Endothelial cell (in vitro differentiated cells): ENCODE measurements at regions not wholly inside any gene's neighbourhood (a gene's known extent, or its start where the extent isn't known, plus 50 kb on each side); places are given as distances from the start of the nearest gene placed in this dataset.

Source experiments
- DNase-seq: peaks from one replicate; pipeline ENCODE4 v3.0.0; 2021; ENCODE audit warnings: low spot score
- H3K27ac Mint-ChIP-seq: one replicate; pipeline ENCODE4 v1.8.0; 2021; ENCODE audit warnings: mixed read lengths, inconsistent platforms; ENCODE audit not compliant: unreplicated experiment
- H3K27me3 Mint-ChIP-seq: one replicate; pipeline ENCODE4 v1.8.0; 2021; ENCODE audit warnings: mild to moderate bottlenecking, moderate library complexity, mixed read lengths, inconsistent platforms; ENCODE audit not compliant: unreplicated experiment
- H3K36me3 Mint-ChIP-seq: one replicate; pipeline ENCODE4 v1.8.0; 2021; ENCODE audit warnings: mild to moderate bottlenecking, low read depth, mixed read lengths, inconsistent platforms; ENCODE audit not compliant: unreplicated experiment
- H3K4me1 Mint-ChIP-seq: one replicate; pipeline ENCODE4 v1.8.0; 2021; ENCODE audit warnings: mild to moderate bottlenecking, mixed read lengths, inconsistent platforms; ENCODE audit not compliant: unreplicated experiment
- H3K4me3 Mint-ChIP-seq: one replicate; pipeline ENCODE4 v1.8.0; 2021; ENCODE audit warnings: mild to moderate bottlenecking, mixed read lengths, inconsistent platforms; ENCODE audit not compliant: unreplicated experiment
- H3K9me3 Mint-ChIP-seq: one replicate; pipeline ENCODE4 v1.8.0; 2021; ENCODE audit warnings: mixed read lengths, inconsistent platforms; ENCODE audit not compliant: unreplicated experiment
- TF ChIP-seq, protein P1 (sequence below): fragments of 200-600 bp; sonication (generic); IDR thresholded peaks from one replicate; pipeline ENCODE4 v1.5.0; 2021; ENCODE audit warnings: antibody characterized with exemption; ENCODE audit not compliant: unreplicated experiment

DNA sequence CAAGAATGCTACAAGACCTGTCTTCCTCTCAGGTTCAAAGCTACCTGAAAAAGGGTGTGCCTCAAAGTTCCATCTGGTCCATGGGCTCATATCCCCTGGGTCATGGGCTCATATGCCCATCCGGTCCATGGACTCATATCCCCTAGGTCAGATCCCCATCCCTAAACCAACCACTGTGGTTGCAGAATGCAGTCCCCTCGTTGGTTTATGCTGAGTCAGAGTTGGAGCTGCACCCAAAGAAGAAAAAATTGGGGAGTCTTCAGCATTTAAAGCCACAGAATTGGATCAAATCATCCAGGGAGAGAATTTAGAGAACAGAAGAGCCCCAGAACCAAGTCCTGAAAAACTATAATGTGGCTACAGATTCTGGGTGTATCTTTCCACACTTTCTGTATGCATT is 71.5 kb upstream of the IL12A start:
- Mint-ChIP-seq H3K27me3 (peaks cover 1% of the 10 kb centered on the region), H3K27ac (no peak overlapping the region), H3K9me3 (no peaks in the 10 kb centered on the region), H3K36me3 (no peaks in the 10 kb centered on the region), H3K4me1 (no peaks in the 10 kb centered on the region), H3K4me3 (no peak overlapping the region)
- no peak for DNase-seq
- TF ChIP-seq, protein P1, sequence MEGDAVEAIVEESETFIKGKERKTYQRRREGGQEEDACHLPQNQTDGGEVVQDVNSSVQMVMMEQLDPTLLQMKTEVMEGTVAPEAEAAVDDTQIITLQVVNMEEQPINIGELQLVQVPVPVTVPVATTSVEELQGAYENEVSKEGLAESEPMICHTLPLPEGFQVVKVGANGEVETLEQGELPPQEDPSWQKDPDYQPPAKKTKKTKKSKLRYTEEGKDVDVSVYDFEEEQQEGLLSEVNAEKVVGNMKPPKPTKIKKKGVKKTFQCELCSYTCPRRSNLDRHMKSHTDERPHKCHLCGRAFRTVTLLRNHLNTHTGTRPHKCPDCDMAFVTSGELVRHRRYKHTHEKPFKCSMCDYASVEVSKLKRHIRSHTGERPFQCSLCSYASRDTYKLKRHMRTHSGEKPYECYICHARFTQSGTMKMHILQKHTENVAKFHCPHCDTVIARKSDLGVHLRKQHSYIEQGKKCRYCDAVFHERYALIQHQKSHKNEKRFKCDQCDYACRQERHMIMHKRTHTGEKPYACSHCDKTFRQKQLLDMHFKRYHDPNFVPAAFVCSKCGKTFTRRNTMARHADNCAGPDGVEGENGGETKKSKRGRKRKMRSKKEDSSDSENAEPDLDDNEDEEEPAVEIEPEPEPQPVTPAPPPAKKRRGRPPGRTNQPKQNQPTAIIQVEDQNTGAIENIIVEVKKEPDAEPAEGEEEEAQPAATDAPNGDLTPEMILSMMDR, result no peak

DNA sequence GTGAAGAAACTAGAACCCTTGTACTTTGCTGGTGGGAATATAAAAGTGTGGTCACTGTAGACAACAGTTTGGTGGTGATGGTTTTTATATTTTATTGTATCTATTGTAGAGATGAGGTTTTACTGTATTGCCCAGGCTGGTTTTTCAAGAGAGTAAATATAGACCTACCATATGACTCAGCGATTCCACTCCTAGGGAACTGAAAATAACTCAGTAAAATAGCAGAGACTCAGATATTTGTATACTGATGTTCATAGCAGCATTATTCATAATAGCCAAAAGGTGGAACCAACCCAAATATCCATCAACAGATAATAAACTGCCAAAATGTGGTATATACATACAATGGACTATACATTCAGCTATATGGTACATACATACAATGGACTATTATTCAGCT is 68.8 kb upstream of the IL12A start:
- TF ChIP-seq, protein P1, result no peak
- H3K27ac Mint-ChIP-seq, result no peak overlapping the region
- DNase-seq, result no peak
- H3K9me3 Mint-ChIP-seq, result no peaks in the 10 kb centered on the region
- peaks cover 2% of the 10 kb centered on the region for H3K4me1 Mint-ChIP-seq
- H3K36me3 Mint-ChIP-seq, result no peaks in the 10 kb centered on the region
- H3K4me3 Mint-ChIP-seq, result no peak overlapping the region
- peaks cover 1% of the 10 kb centered on the region for H3K27me3 Mint-ChIP-seq

DNA sequence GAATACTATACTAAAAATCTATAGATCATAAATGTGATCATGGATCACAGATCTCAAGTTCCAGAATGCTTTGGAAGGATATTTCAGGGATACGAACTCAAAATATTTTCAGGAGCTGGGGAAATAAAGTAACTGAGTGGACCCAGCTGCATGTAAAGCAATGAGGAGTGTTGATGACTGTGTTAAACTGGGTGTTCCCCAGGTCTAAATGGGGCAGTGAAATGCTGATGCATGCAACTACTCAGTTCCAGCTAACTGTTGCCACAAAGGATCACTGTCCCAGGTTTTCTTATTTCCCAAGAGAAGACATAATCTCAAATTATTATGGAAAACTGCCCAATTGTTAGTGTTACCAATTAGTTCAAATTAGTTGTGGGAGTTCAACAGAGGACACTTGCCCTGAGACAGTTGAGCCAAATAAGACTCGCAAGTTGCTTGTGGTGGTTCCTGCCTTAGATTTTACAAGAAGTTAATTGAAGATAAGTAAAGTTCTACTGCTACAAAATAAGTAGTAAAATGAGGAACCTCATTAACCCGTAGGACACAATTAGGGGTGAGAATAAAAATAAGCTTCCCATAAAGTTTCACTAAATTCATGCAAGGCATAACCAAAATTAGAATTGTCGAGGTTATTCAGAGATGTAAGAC is 66.3 kb upstream of the IL12A start:
- no peak for DNase-seq
- Mint-ChIP-seq H3K27ac (no peak overlapping the region), H3K4me3 (no peak overlapping the region), H3K27me3 (no peaks in the 10 kb centered on the region), H3K36me3 (no peaks in the 10 kb centered on the region), H3K9me3 (no peaks in the 10 kb centered on the region), H3K4me1 (peaks cover 5% of the 10 kb centered on the region)
- TF ChIP-seq, protein P1, result no peak

DNA sequence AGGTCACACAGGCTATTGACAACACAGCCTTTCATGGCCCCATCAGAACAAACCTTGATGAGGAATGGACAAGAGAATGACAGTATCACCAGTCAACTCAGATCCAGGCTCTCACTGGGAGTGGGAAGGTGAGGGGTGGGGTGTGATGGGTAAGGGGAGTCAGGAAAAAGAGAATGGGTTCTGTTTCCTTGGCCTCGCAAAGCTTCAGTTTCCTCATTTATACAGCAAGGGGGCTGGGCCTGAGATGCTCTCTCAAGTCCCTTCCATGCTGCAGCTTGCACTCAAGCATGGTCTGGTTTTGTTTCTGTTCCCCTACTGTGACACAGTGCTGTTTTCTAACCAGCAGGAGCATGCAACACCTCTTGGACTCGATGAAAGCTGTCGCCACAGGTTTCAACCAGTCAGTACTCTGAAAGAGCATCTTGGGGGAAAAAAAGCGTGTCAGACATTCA is 65.7 kb upstream of the IL12A start:
- no peaks in the 10 kb centered on the region for H3K9me3 Mint-ChIP-seq
- no peaks in the 10 kb centered on the region for H3K36me3 Mint-ChIP-seq
- TF ChIP-seq, protein P1, result no peak
- DNase-seq, result no peak
- peaks cover 5% of the 10 kb centered on the region for H3K4me1 Mint-ChIP-seq
- H3K27me3 Mint-ChIP-seq, result no peaks in the 10 kb centered on the region
- H3K4me3 Mint-ChIP-seq, result no peak overlapping the region
- H3K27ac Mint-ChIP-seq, result no peak overlapping the region

DNA sequence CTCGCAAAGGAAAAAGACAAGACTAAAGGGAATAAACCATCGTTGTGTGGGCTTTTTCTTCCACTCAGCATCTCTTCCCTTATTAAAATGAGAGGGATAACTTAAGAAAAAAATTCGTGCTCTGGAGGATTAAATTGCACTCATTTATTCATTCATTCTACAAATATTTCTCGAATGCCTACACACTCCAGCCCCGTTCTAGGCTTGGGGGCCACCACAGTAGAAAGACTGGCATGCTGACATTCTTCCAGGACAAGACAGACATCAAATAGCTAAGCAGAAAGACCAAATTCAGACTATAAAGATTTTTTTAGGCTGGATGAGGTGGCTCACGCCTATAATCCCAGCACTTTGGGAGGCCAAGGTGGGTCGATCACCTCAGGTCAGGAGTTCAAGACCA is 65.3 kb upstream of the IL12A start:
- Mint-ChIP-seq H3K4me1 (peaks cover 5% of the 10 kb centered on the region), H3K4me3 (no peak overlapping the region), H3K27me3 (no peaks in the 10 kb centered on the region), H3K36me3 (no peaks in the 10 kb centered on the region), H3K27ac (no peak overlapping the region), H3K9me3 (no peaks in the 10 kb centered on the region)
- TF ChIP-seq, protein P1, result no peak
- DNase-seq, result no peak
